Activated CD8-positive, alpha-beta T cell treated with anti-CD3 and anti-CD28 coated beads for 36 hours (primary cell): ENCODE measurements at regions not wholly inside any gene's neighbourhood (a gene's known extent, or its start where the extent isn't known, plus 50 kb on each side); places are given as distances from the start of the nearest gene placed in this dataset.

Source experiments
- ATAC-seq: fragments of 200-7000 bp; cut with Tn5 transposase; one replicate; pipeline ENCODE4 v1.10.0; 2021; ENCODE audit warnings: mild to moderate bottlenecking, moderate library complexity
- CTCF ChIA-PET: fragments of 350-600 bp; sonication (Branson Sonifier 250); formaldehyde crosslinking; loops from one replicate; lab custom pipeline; 2021; ENCODE audit warnings: antibody characterized with exemption; lab: Charles Lee
- POLR2A ChIA-PET: fragments of 350-600 bp; sonication (Branson Sonifier 250); formaldehyde crosslinking; loops from one replicate; lab custom pipeline; 2021; ENCODE audit warnings: antibody characterized with exemption; lab: Charles Lee
- DNase-seq: peaks from one replicate; pipeline ENCODE4 v3.0.0-alpha.2; 2020
- H3K27ac Mint-ChIP-seq: one replicate; pipeline ENCODE4 v1.8.0; 2021; ENCODE audit warnings: mild to moderate bottlenecking, mixed read lengths
- H3K27me3 Mint-ChIP-seq: one replicate; pipeline ENCODE4 v1.8.0; 2021; ENCODE audit warnings: mixed read lengths
- H3K36me3 Mint-ChIP-seq: one replicate; pipeline ENCODE4 v1.8.0; 2021; ENCODE audit warnings: low read depth, mixed read lengths
- H3K4me1 Mint-ChIP-seq: one replicate; pipeline ENCODE4 v1.8.0; 2021; ENCODE audit warnings: low read depth, mixed read lengths
- H3K4me3 Mint-ChIP-seq: one replicate; pipeline ENCODE4 v1.8.0; 2021; ENCODE audit warnings: mild to moderate bottlenecking, moderate library complexity, mixed read lengths
- H3K9me3 Mint-ChIP-seq: one replicate; pipeline ENCODE4 v1.8.0; 2021; ENCODE audit warnings: mixed read lengths
- intact Hi-C: fragments of 100-400 bp; cut with micrococcal nuclease; formaldehyde crosslinking; loops from one replicate; pipeline ENCODE4 v1.10.0; 2022
- TF ChIP-seq, protein P1 (sequence below): fragments of 200-600 bp; IDR thresholded peaks from one replicate; pipeline ENCODE4 v1.8.0; 2022; ENCODE audit warnings: antibody characterized with exemption, mild to moderate bottlenecking

- no peaks in the 10 kb centered on the region for H3K27me3 Mint-ChIP-seq
- intact Hi-C loops: no loop called here
- POLR2A ChIA-PET: no interaction called here
- no peaks in the 10 kb centered on the region for H3K36me3 Mint-ChIP-seq
- H3K4me1 Mint-ChIP-seq: no peaks in the 10 kb centered on the region
- DNase-seq: no peak
- ATAC-seq: no peak
- CTCF ChIA-PET: no interaction called here
- H3K4me3 Mint-ChIP-seq: no peak overlapping the region
- H3K27ac Mint-ChIP-seq: no peak overlapping the region
- H3K9me3 Mint-ChIP-seq: no peaks in the 10 kb centered on the region
- TF ChIP-seq, protein P1, sequence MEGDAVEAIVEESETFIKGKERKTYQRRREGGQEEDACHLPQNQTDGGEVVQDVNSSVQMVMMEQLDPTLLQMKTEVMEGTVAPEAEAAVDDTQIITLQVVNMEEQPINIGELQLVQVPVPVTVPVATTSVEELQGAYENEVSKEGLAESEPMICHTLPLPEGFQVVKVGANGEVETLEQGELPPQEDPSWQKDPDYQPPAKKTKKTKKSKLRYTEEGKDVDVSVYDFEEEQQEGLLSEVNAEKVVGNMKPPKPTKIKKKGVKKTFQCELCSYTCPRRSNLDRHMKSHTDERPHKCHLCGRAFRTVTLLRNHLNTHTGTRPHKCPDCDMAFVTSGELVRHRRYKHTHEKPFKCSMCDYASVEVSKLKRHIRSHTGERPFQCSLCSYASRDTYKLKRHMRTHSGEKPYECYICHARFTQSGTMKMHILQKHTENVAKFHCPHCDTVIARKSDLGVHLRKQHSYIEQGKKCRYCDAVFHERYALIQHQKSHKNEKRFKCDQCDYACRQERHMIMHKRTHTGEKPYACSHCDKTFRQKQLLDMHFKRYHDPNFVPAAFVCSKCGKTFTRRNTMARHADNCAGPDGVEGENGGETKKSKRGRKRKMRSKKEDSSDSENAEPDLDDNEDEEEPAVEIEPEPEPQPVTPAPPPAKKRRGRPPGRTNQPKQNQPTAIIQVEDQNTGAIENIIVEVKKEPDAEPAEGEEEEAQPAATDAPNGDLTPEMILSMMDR: no peak
Measured at GRCh38 chr18:66440433-66440832, 163.5 kb downstream of the CDH19 start.

GRCh38 chr18:66439670-66440069, 164.2 kb downstream of the CDH19 start:
- Mint-ChIP-seq H3K27me3 (no peaks in the 10 kb centered on the region), H3K4me3 (no peak overlapping the region), H3K9me3 (no peaks in the 10 kb centered on the region), H3K4me1 (no peaks in the 10 kb centered on the region), H3K36me3 (no peaks in the 10 kb centered on the region), H3K27ac (no peak overlapping the region)
- POLR2A ChIA-PET: no interaction called here
- DNase-seq (no peak), ATAC-seq (no peak)
- TF ChIP-seq, protein P1: no peak
- CTCF ChIA-PET: no interaction called here
- intact Hi-C loops: no loop called here

DNA sequence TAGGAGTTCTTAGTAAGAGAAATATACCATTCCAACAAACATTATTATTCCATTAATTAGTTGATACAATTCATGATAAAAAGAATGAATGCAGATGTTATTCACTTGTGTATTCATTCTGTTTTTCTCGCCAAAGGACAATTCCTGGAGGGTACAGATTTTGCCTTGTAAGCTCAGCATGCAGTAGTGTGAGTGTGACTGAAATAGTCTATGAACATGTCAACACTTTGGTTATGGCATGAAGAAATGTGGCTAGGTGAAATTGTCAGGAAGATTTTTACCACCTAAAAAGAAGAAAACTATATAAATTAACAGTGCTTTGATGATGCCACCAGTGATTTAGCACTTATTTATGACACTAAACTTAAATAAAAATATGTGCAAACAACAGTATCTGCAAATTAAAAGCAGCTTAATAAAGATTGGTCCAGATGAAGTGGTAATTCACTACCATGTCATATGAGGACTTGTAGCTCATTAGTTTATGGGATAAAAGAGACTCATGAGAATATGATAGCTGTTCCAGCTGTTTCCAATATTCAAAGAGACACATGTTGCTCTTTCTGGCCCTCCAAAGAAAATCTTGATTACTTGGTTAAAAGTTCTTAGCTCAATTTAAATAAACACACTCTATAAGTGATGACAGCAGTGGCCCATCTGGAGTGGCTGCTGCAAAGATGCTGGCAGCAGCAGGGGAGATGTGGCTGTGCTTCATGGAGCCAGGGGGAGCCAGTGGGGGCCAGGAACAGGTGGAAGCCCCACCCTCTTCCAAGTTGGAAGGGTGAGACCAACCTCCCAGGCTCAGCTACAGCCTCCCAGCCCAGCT, 165.0 kb downstream of the CDH19 start:
- Mint-ChIP-seq H3K27me3 (no peaks in the 10 kb centered on the region), H3K4me3 (no peak overlapping the region), H3K9me3 (peaks cover 1% of the 10 kb centered on the region), H3K36me3 (no peaks in the 10 kb centered on the region), H3K4me1 (no peaks in the 10 kb centered on the region), H3K27ac (no peak overlapping the region)
- intact Hi-C loops: no loop called here
- TF ChIP-seq, protein P1: no peak
- ATAC-seq: no peak
- ChIA-PET CTCF (no interaction called here), POLR2A (no interaction called here)
- no peak for DNase-seq

DNA sequence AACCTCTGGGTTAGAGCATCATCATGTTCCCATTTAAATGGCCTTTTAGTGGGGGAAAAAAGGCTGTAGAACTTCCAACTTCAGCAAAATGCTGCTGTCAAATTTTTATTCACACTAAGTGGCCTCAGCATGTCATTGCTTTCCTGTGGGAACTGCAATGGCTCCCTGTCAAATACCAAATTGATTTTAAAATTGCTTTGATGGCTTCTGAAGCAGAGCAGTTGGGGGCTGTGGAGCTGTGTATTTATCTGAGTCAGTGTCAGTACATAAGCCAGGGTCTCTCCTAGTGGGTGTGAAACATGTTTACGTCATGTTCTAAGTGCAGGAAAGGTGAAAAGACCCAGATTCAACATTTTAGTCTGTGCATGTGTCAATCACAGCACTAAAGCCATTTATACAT, 171.3 kb downstream of the CDH19 start:
- no peaks in the 10 kb centered on the region for H3K27me3 Mint-ChIP-seq
- H3K9me3 Mint-ChIP-seq: peaks cover 3% of the 10 kb centered on the region
- no peak for ATAC-seq
- CTCF ChIA-PET: no interaction called here
- no peaks in the 10 kb centered on the region for H3K4me1 Mint-ChIP-seq
- TF ChIP-seq, protein P1: no peak
- no peak overlapping the region for H3K4me3 Mint-ChIP-seq
- no peaks in the 10 kb centered on the region for H3K36me3 Mint-ChIP-seq
- H3K27ac Mint-ChIP-seq: no peak overlapping the region
- no peak for DNase-seq
- intact Hi-C loops: no loop called here
- POLR2A ChIA-PET: no interaction called here

GRCh38 chr18:66428795-66429194, 175.1 kb downstream of the CDH19 start:
- POLR2A ChIA-PET: no interaction called here
- CTCF ChIA-PET: no interaction called here
- H3K4me3 Mint-ChIP-seq: no peak overlapping the region
- H3K27me3 Mint-ChIP-seq: no peaks in the 10 kb centered on the region
- ATAC-seq: no peak
- peaks cover 7% of the 10 kb centered on the region for H3K9me3 Mint-ChIP-seq
- no peak for DNase-seq
- H3K36me3 Mint-ChIP-seq: no peaks in the 10 kb centered on the region
- intact Hi-C loops: no loop called here
- TF ChIP-seq, protein P1: no peak
- H3K27ac Mint-ChIP-seq: no peak overlapping the region
- H3K4me1 Mint-ChIP-seq: no peaks in the 10 kb centered on the region
